Fibroblast of lung (primary cell): ENCODE measurements at regions not wholly inside any gene's neighbourhood (a gene's known extent, or its start where the extent isn't known, plus 50 kb on each side); places are given as distances from the start of the nearest gene placed in this dataset.
"Not testable (repeated sequence)": the region's sequence is repeated elsewhere in the genome, so short reads cannot be mapped to it uniquely, and the experiment has no call there.

Experiments
- DNase-seq, 2 donors: peaks; one replicate each; pipeline versions ENCODE4 v3.0.0 to v3.0.0-alpha.2; 2010; ENCODE audit warnings: low read depth in 2 of 2
- H2AFZ ChIP-seq: 2 replicates; pipeline ENCODE4 v1.5.1; 2012; ENCODE audit warnings: low read length, control low read depth, inconsistent platforms
- H3K27ac ChIP-seq: 2 replicates; pipeline ENCODE4 v1.5.1; 2011; ENCODE audit warnings: low read length, control low read depth; ENCODE audit not compliant: insufficient read depth
- H3K27me3 ChIP-seq: 2 replicates; pipeline ENCODE4 v1.5.1; 2011; ENCODE audit warnings: mild to moderate bottlenecking, low read length; ENCODE audit not compliant: control insufficient read depth, insufficient read depth
- H3K36me3 ChIP-seq: 2 replicates; pipeline ENCODE4 v1.5.1; 2011; ENCODE audit warnings: low read length; ENCODE audit not compliant: control insufficient read depth, insufficient read depth
- H3K4me1 ChIP-seq: 2 replicates; pipeline ENCODE4 v1.5.1; 2011; ENCODE audit warnings: low read length; ENCODE audit not compliant: control insufficient read depth, insufficient read depth; ENCODE audit errors: extremely low read depth
- H3K4me2 ChIP-seq: 2 replicates; pipeline ENCODE4 v1.5.1; 2011; ENCODE audit warnings: low read length, control low read depth; ENCODE audit not compliant: insufficient read depth; ENCODE audit errors: extremely low read depth
- H3K4me3 ChIP-seq, 4 experiments: fragments of 200-600 bp in 1 of 4; sonication (generic) in 1 of 4; replicated peaks in 1 of 4; 2 replicates each; pipeline ENCODE4 v1.5.1; 2011 to 2016; ENCODE audit warnings: low read length in 4 of 4, low read depth in 3 of 4, mild to moderate bottlenecking in 3 of 4, control low read depth in 2 of 4, inconsistent platforms in 1 of 4, mixed read lengths in 1 of 4; ENCODE audit not compliant: insufficient read depth in 1 of 4; ENCODE audit errors: control extremely low read depth in 1 of 4
- H3K79me2 ChIP-seq: 2 replicates; pipeline ENCODE4 v1.5.1; 2012; ENCODE audit warnings: mild to moderate bottlenecking, low read length, inconsistent platforms; ENCODE audit not compliant: control insufficient read depth, insufficient read depth
- H3K9ac ChIP-seq: 2 replicates; pipeline ENCODE4 v1.5.1; 2011; ENCODE audit warnings: mild to moderate bottlenecking, low read length, control low read depth; ENCODE audit not compliant: insufficient read depth
- H3K9me3 ChIP-seq: 2 replicates; pipeline ENCODE4 v1.5.1; 2012; ENCODE audit warnings: low read depth, low read length; ENCODE audit not compliant: control insufficient read depth, insufficient read depth
- H4K20me1 ChIP-seq: 2 replicates; pipeline ENCODE4 v1.5.1; 2011; ENCODE audit warnings: low read length; ENCODE audit not compliant: control insufficient read depth, insufficient read depth; ENCODE audit errors: extremely low read depth
- CTCF ChIP-seq, 2 donors: IDR thresholded peaks in 1 of 2; conservative IDR thresholded peaks in 1 of 2; 1 replicate in 1 of 2; 2 replicates in 1 of 2; pipeline ENCODE4 v1.5.1; 2011 to 2012; ENCODE audit warnings: low read length in 2 of 2, control low read depth in 1 of 2, inconsistent platforms in 1 of 2, low read depth in 1 of 2, mild to moderate bottlenecking in 1 of 2
- EZH2 ChIP-seq: IDR thresholded peaks from 2 replicates; pipeline ENCODE4 v1.5.1; 2012; ENCODE audit warnings: low read length, control low read depth, mild to moderate bottlenecking; ENCODE audit errors: missing control alignments

DNA sequence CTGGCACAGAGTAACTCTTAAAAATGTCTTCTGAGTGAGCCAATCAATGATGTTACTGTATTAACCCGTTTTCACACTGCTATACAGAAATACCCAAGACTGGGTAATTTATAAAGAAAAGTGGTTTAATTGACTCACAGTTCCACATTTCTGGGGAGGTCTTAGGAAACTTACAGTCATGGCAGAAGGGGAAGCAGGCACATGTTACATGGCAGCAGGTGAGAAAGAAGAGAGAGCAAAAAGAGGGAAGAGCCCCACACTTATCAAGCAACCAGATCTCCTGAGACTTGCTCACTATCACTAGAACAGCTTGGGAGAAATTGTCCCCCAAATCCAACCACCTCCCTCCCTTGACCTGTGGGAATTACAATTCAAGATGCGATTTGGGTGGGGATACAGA is 97.6 kb upstream of the MIR17HG start:
- H3K27me3 ChIP-seq = no peaks in the 10 kb centered on the region
- no peaks in the 10 kb centered on the region for H3K36me3 ChIP-seq
- H4K20me1 ChIP-seq = no peaks in the 10 kb centered on the region
- no peak overlapping the region for H3K9ac ChIP-seq
- H3K79me2 ChIP-seq = no peaks in the 10 kb centered on the region
- no peak overlapping the region for H3K27ac ChIP-seq
- no peaks in the 10 kb centered on the region for H3K4me1 ChIP-seq
- no peak overlapping the region for H3K4me2 ChIP-seq
- H3K4me3 ChIP-seq = no peak overlapping the region
- no peaks in the 10 kb centered on the region for H3K9me3 ChIP-seq
- TF ChIP-seq EZH2 (no peak), CTCF (conservative IDR thresholded peaks at IDR 0.05 in 1 of 2, IDR thresholded peaks at IDR 0.05 in 1 of 2; ENCODE audit: low read depth in 1 of 2, low read length in 2 of 2) (no peak)
- no peak overlapping the region for H2AFZ ChIP-seq
- DNase-seq = no peak

- H3K4me1 ChIP-seq, H3K9me3 ChIP-seq, H3K27me3 ChIP-seq, H2AFZ ChIP-seq, DNase-seq, H3K9ac ChIP-seq, H3K27ac ChIP-seq, H3K79me2 ChIP-seq, H3K36me3 ChIP-seq, H3K4me2 ChIP-seq, H3K4me3 ChIP-seq, H4K20me1 ChIP-seq: not testable (repeated sequence)
Measured at GRCh38 chr13:91251573-91251972, 95.9 kb upstream of the MIR17HG start.

DNA sequence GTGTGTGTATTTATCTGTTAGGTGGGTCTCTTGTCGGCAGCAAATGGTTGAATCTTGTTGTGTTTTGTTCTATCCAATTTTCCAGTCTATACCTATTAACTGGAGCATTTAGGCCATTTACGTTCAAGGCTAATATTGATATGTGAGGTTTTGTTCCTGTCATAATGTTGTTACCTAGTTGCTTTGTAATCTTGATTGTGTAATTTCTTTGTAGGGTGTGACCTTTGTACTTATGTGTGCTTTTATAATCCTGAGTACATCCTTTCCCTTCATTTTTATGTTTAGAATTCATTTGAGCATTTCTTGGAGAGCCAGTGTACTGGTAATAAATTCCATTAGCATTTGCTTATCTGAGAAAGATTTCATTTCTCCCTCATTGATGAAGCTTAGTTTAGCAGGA is 83.0 kb upstream of the MIR17HG start:
- no peaks in the 10 kb centered on the region for H3K9me3 ChIP-seq
- H3K4me2 ChIP-seq = no peak overlapping the region
- DNase-seq = no peak
- H3K9ac ChIP-seq = no peak overlapping the region
- no peak overlapping the region for H3K4me3 ChIP-seq
- no peak overlapping the region for H3K27ac ChIP-seq
- H3K4me1 ChIP-seq = no peaks in the 10 kb centered on the region
- no peaks in the 10 kb centered on the region for H3K27me3 ChIP-seq
- H3K79me2 ChIP-seq = no peaks in the 10 kb centered on the region
- no peak for TF ChIP-seq CTCF (conservative IDR thresholded peaks at IDR 0.05 in 1 of 2, IDR thresholded peaks at IDR 0.05 in 1 of 2; ENCODE audit: low read depth in 1 of 2, low read length in 2 of 2)
- no peak for TF ChIP-seq EZH2
- H3K36me3 ChIP-seq = no peaks in the 10 kb centered on the region
- no peak overlapping the region for H2AFZ ChIP-seq
- H4K20me1 ChIP-seq = no peaks in the 10 kb centered on the region

- no peaks in the 10 kb centered on the region for H3K27me3 ChIP-seq
- no peaks in the 10 kb centered on the region for H3K9me3 ChIP-seq
- H4K20me1 ChIP-seq = no peaks in the 10 kb centered on the region
- no peak overlapping the region for H3K9ac ChIP-seq
- H3K4me3 ChIP-seq = no peak overlapping the region
- H3K36me3 ChIP-seq = no peaks in the 10 kb centered on the region
- H3K4me2 ChIP-seq = no peak overlapping the region
- no peak overlapping the region for H3K27ac ChIP-seq
- no peaks in the 10 kb centered on the region for H3K79me2 ChIP-seq
- TF ChIP-seq EZH2 (no peak), CTCF (conservative IDR thresholded peaks at IDR 0.05 in 1 of 2, IDR thresholded peaks at IDR 0.05 in 1 of 2; ENCODE audit: low read depth in 1 of 2, low read length in 2 of 2) (no peak)
- H3K4me1 ChIP-seq = no peaks in the 10 kb centered on the region
- no peak overlapping the region for H2AFZ ChIP-seq
- DNase-seq = no peak
Measured at GRCh38 chr13:91269237-91269636, 78.2 kb upstream of the MIR17HG start.
